GM12891 (cell line): ENCODE measurements at regions not wholly inside any gene's neighbourhood (a gene's known extent, or its start where the extent isn't known, plus 50 kb on each side); places are given as distances from the start of the nearest gene placed in this dataset.

ENCODE experiments used
- POLR2A ChIP-seq: IDR thresholded peaks from 2 replicates; pipeline ENCODE4 v1.6.1; 2011; ENCODE audit warnings: low read depth, low read length, control low read depth
- POLR2AphosphoS5 ChIP-seq: IDR thresholded peaks from 2 replicates; pipeline ENCODE4 v1.6.1; 2011; ENCODE audit warnings: low read depth, low read length, control low read depth

GRCh38 chr18:75757951-75758350 lies 330.4 kb upstream of the SMIM21 start:
- TF ChIP-seq POLR2A, result no peak
- no peak for TF ChIP-seq POLR2AphosphoS5
